Neural crest cell (in vitro differentiated cells): ENCODE measurements at regions not wholly inside any gene's neighbourhood (a gene's known extent, or its start where the extent isn't known, plus 50 kb on each side); places are given as distances from the start of the nearest gene placed in this dataset.

Source experiments
- DNase-seq: peaks from one replicate; pipeline ENCODE4 v3.0.0; 2021; ENCODE audit warnings: low read depth, mixed read lengths, low spot score
- H3K27ac Mint-ChIP-seq: one replicate; pipeline ENCODE4 v1.8.0; 2021; ENCODE audit warnings: mild to moderate bottlenecking, mixed read lengths; ENCODE audit not compliant: unreplicated experiment
- H3K27me3 Mint-ChIP-seq: 2 replicates; pipeline ENCODE4 v1.8.0; 2021; ENCODE audit warnings: low read depth, mild to moderate bottlenecking, mixed read lengths
- H3K36me3 Mint-ChIP-seq: 2 replicates; pipeline ENCODE4 v1.8.0; 2021; ENCODE audit warnings: low read depth, mild to moderate bottlenecking, mixed read lengths
- H3K4me1 Mint-ChIP-seq: 2 replicates; pipeline ENCODE4 v1.8.0; 2021; ENCODE audit warnings: mixed read lengths
- H3K4me3 Mint-ChIP-seq: one replicate; pipeline ENCODE4 v1.8.0; 2021; ENCODE audit warnings: mild to moderate bottlenecking, mixed read lengths
- H3K9me3 Mint-ChIP-seq: 2 replicates; pipeline ENCODE4 v1.8.0; 2021; ENCODE audit warnings: mixed read lengths
- CTCF ChIP-seq: fragments of 200-600 bp; sonication (generic); conservative IDR thresholded peaks from 2 replicates; pipeline ENCODE4 v1.5.0; 2021; ENCODE audit warnings: antibody characterized with exemption, mild to moderate bottlenecking

GRCh38 chr2:128607440-128607839 lies 288.8 kb upstream of the HS6ST1 start:
- Mint-ChIP-seq H3K27me3 (no peaks in the 10 kb centered on the region), H3K4me1 (peaks cover 7% of the 10 kb centered on the region)

GRCh38 chr2:128607911-128608506 lies 289.3 kb upstream of the HS6ST1 start:
- no peaks in the 10 kb centered on the region for H3K27me3 Mint-ChIP-seq
- H3K27ac Mint-ChIP-seq = no peak overlapping the region
- no peaks in the 10 kb centered on the region for H3K36me3 Mint-ChIP-seq
- no peak overlapping the region for H3K4me3 Mint-ChIP-seq
- H3K4me1 Mint-ChIP-seq = peaks cover 13% of the 10 kb centered on the region
- no peak for TF ChIP-seq CTCF
- no peak for DNase-seq
- no peaks in the 10 kb centered on the region for H3K9me3 Mint-ChIP-seq

More at GRCh38 chr2:128607440-128607839, 288.8 kb upstream of the HS6ST1 start:
- H3K4me3 Mint-ChIP-seq = no peak overlapping the region
- no peak for DNase-seq
- H3K27ac Mint-ChIP-seq = no peak overlapping the region
- no peak for TF ChIP-seq CTCF
- H3K36me3 Mint-ChIP-seq = no peaks in the 10 kb centered on the region
- H3K9me3 Mint-ChIP-seq = no peaks in the 10 kb centered on the region

- no peaks in the 10 kb centered on the region for H3K27me3 Mint-ChIP-seq
- H3K4me1 Mint-ChIP-seq = peaks cover 14% of the 10 kb centered on the region
- H3K9me3 Mint-ChIP-seq = no peaks in the 10 kb centered on the region
- no peak overlapping the region for H3K4me3 Mint-ChIP-seq
- H3K27ac Mint-ChIP-seq = no peak overlapping the region
- DNase-seq = no peak
- no peak for TF ChIP-seq CTCF
- no peaks in the 10 kb centered on the region for H3K36me3 Mint-ChIP-seq
These were observed 290.5 kb upstream of the HS6ST1 start for GRCh38 chr2:128608921-128609880.

GRCh38 chr2:128610496-128610895 lies 291.8 kb upstream of the HS6ST1 start:
- Mint-ChIP-seq H3K9me3 (no peaks in the 10 kb centered on the region), H3K36me3 (no peaks in the 10 kb centered on the region), H3K27me3 (no peaks in the 10 kb centered on the region), H3K4me1 (peaks cover 14% of the 10 kb centered on the region), H3K4me3 (no peak overlapping the region), H3K27ac (no peak overlapping the region)
- no peak for TF ChIP-seq CTCF
- DNase-seq = no peak

GRCh38 chr2:128611421-128612320 lies 293.0 kb upstream of the HS6ST1 start:
- H3K27ac Mint-ChIP-seq = no peak overlapping the region

More at GRCh38 chr2:128611421-128612320, 293.0 kb upstream of the HS6ST1 start:
- peaks cover 14% of the 10 kb centered on the region for H3K4me1 Mint-ChIP-seq
- H3K4me3 Mint-ChIP-seq = no peak overlapping the region
- no peak for TF ChIP-seq CTCF
- H3K36me3 Mint-ChIP-seq = no peaks in the 10 kb centered on the region
- DNase-seq = no peak
- H3K9me3 Mint-ChIP-seq = no peaks in the 10 kb centered on the region
- H3K27me3 Mint-ChIP-seq = no peaks in the 10 kb centered on the region
